ENCODE measurements at regions not wholly inside any gene's neighbourhood (a gene's known extent, or its start where the extent isn't known, plus 50 kb on each side); places are given as distances from the start of the nearest gene placed in this dataset.

DNA sequence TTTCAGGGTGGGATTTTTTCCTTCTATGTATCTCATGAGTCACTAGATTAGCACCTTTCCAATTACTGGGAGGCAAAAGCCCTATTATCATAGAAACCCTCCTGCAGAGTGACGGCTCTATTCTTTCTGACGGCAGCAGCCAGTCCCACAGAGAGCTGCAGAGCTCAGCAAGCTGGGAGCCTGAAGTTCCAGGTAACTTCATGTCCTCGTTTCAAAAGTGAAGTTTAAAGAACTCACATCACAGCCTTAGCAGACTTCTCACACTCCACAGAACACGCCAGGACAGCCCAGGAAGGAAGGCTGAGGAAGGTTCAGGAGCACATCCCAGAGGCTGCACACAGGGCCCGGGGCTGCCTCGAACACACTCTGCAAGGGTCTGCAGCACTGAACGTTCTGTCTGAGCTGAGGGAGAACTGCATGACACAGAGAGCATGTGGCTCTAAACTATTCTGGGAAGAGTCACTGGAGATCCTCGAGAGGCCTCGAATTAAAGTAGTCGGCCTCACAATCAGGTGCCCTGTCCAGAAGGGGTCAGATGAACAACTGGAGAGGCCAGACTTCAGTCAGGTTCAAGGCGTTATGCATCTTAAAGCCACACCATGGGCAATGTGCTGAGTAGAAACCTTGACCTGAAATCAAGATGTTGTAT, 104.2 kb upstream of the DRD2 start:
- 72 to 78% (median 77%) methylated on average over 11 of the region's 11 CpGs for WGBS, 3 donors
- TF ChIP-seq, protein P1, sequence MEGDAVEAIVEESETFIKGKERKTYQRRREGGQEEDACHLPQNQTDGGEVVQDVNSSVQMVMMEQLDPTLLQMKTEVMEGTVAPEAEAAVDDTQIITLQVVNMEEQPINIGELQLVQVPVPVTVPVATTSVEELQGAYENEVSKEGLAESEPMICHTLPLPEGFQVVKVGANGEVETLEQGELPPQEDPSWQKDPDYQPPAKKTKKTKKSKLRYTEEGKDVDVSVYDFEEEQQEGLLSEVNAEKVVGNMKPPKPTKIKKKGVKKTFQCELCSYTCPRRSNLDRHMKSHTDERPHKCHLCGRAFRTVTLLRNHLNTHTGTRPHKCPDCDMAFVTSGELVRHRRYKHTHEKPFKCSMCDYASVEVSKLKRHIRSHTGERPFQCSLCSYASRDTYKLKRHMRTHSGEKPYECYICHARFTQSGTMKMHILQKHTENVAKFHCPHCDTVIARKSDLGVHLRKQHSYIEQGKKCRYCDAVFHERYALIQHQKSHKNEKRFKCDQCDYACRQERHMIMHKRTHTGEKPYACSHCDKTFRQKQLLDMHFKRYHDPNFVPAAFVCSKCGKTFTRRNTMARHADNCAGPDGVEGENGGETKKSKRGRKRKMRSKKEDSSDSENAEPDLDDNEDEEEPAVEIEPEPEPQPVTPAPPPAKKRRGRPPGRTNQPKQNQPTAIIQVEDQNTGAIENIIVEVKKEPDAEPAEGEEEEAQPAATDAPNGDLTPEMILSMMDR (IDR thresholded peaks at IDR 0.05) = no peak
- intact Hi-C loops (cut with DNase I) = no loop called here
- H3K27ac ChIP-seq = no peak overlapping the region
- no peaks in the 10 kb centered on the region for H3K36me3 ChIP-seq (ENCODE audit: insufficient read depth in 1 of 2, low read depth in 1 of 2)
- DNase-seq (no peak), ATAC-seq (peak in 2 of 4 donors; percentile 22 to 25)
- H3K4me1 ChIP-seq = no peaks in the 10 kb centered on the region
- H3K4me3 ChIP-seq = no peak overlapping the region
- H3K27me3 ChIP-seq (ENCODE audit: insufficient read depth in 3 of 3, low read length in 2 of 3) = no peaks in the 10 kb centered on the region
- no peaks in the 10 kb centered on the region for H3K9me3 ChIP-seq

DNA sequence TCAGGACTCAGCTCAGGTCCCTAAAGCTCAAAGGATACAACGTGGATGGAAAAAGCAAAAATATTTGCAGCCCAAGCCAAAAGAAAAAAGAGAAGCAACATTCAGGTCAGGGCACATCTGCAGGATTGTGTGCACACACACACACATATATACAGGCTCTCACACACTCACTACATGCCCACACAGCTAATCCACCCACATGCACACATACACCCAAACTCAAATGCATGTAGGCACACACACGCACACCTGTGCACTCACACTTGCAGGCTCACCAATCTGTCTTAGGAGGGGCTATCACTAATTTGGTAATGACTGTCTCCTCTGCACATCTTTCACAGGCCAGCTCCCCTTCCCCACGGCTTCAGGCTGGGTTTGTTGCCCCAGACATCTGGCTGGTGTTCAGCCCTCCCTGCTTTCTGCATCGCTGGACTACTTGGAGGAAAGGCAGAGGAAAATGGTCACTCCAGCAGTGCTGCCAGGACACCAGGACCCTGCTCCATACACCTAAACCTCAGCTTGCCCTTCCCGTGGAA, 103.6 kb upstream of the DRD2 start:
- no peak for ATAC-seq

DNA sequence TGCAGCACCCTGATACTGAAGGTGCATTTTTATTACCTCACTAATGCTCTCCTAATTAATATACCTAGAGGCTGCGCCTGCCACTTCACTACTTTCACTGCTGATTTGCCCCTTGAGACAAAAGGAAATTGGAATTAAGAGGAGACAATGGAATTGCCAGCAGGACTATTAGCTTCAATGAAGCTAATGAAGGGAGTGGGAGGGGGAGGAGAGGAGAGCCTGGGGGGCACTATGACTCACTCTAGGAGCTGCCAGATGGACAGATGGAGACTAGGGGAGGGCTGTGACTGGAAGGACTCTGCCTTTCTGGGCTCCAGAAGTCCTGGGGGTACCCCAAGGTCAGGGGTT, 102.8 kb upstream of the DRD2 start:
- TF ChIP-seq, protein P1 (IDR thresholded peaks at IDR 0.05) = no peak
- 69 to 74% (median 71%) methylated on average over 1 of the region's 1 CpG for WGBS, 3 donors
- intact Hi-C loops (cut with DNase I) = no loop called here

More for the DNA sequence above, 103.6 kb upstream of the DRD2 start:
- DNase-seq = no peak
- intact Hi-C loops (cut with DNase I) = no loop called here
- Histone ChIP-seq H3K27me3 (ENCODE audit: insufficient read depth in 3 of 3, low read length in 2 of 3) (no peaks in the 10 kb centered on the region), H3K9me3 (no peaks in the 10 kb centered on the region), H3K4me1 (no peaks in the 10 kb centered on the region), H3K36me3 (ENCODE audit: insufficient read depth in 1 of 2, low read depth in 1 of 2) (no peaks in the 10 kb centered on the region), H3K4me3 (no peak overlapping the region), H3K27ac (no peak overlapping the region)
- TF ChIP-seq, protein P1 (IDR thresholded peaks at IDR 0.05) = no peak
- 58 to 66% (median 60%) methylated on average over 5 of the region's 5 CpGs for WGBS, 3 donors

DNA sequence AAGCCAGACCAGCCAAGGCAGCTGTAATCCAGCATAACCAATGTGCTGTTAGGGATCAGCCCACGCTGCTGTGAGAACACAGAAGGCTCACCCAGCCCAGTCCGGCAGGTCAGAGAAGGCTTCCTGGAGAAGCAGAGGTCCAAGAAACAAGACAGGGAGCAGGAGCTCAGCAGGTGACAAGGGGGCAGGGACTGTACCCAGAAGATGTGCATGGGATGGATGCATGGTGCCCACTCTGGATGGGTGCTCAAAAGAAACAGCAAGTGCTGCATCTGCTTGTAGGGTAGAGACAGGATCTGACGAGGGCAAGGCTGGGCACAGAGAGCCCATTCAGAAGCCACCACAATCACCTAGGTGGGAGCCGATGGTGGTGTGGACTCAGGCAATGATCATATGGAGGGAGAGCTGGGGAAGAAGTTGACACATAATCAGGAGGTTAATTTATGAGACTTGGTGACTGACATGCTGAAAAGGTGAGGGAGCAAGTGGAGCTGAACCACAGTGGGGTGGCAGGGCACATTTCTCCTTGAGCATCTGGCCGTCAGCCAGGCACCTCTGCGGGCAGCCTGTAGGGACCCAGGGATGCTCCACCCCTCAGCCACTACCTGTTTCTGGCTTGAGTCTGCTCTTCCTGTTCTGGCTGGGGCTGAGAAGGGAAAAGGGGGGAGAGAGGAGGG, 102.3 kb upstream of the DRD2 start:
- no peak for DNase-seq
- Histone ChIP-seq H3K27me3 (ENCODE audit: insufficient read depth in 3 of 3, low read length in 2 of 3) (no peaks in the 10 kb centered on the region), H3K27ac (no peak overlapping the region), H3K4me3 (no peak overlapping the region), H3K9me3 (no peaks in the 10 kb centered on the region), H3K4me1 (no peaks in the 10 kb centered on the region), H3K36me3 (ENCODE audit: insufficient read depth in 1 of 2, low read depth in 1 of 2) (no peaks in the 10 kb centered on the region)
- intact Hi-C loops (cut with DNase I) = no loop called here
- WGBS, 3 donors = 51 to 55% (median 52%) methylated on average over 6 of the region's 6 CpGs
- peak in 1 of 4 donors; percentile 28 for ATAC-seq
- TF ChIP-seq, protein P1 (IDR thresholded peaks at IDR 0.05) = no peak

More for the DNA sequence above, 102.8 kb upstream of the DRD2 start:
- H3K27me3 ChIP-seq (ENCODE audit: insufficient read depth in 3 of 3, low read length in 2 of 3) = no peaks in the 10 kb centered on the region
- no peak overlapping the region for H3K27ac ChIP-seq
- H3K4me1 ChIP-seq = no peaks in the 10 kb centered on the region
- H3K4me3 ChIP-seq = no peak overlapping the region
- ATAC-seq (no peak), DNase-seq (no peak)
- no peaks in the 10 kb centered on the region for H3K9me3 ChIP-seq
- no peaks in the 10 kb centered on the region for H3K36me3 ChIP-seq (ENCODE audit: insufficient read depth in 1 of 2, low read depth in 1 of 2)
